NCI-H1092 (cell line): ENCODE measurements at regions not wholly inside any gene's neighbourhood (a gene's known extent, or its start where the extent isn't known, plus 50 kb on each side); places are given as distances from the start of the nearest gene placed in this dataset.

ENCODE experiments used
- DNase-seq: peaks from one replicate; lab custom pipeline; 2025; lab: John Stamatoyannopoulos, UW

- no peak for DNase-seq
These were observed 213.5 kb upstream of the LHX5 start for GRCh38 chr12:113684908-113685782.

- DNase-seq, result no peak
These were observed 212.6 kb upstream of the LHX5 start for GRCh38 chr12:113684053-113684907.

DNA sequence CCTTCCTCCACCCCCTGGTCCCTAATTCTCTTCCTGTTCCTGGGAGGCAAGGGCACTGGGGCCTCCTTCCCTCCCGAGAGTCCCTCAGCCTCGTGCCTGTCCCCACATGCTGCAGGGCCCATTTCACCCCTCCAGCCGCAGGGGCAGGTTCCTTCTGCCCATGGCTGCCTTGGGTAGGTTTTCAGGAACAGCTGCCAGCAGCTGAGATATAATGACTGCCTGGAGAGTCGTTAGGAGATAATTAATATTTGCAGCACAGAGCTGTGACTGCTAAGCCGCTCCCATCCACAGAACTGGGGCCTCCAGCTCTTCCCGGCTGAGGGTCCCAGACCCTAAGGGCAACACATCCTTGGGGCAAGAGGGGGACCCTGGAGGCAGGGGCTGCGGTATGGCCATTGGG, 211.9 kb upstream of the LHX5 start:
- peak; percentile 35 for DNase-seq

- no peak for DNase-seq
These were observed 209.2 kb upstream of the LHX5 start for GRCh38 chr12:113680868-113681267.

GRCh38 chr12:113678223-113679119, 206.8 kb upstream of the LHX5 start:
- DNase-seq, result no peak

- DNase-seq, result no peak
These were observed 204.9 kb upstream of the LHX5 start for GRCh38 chr12:113676547-113676946.

DNA sequence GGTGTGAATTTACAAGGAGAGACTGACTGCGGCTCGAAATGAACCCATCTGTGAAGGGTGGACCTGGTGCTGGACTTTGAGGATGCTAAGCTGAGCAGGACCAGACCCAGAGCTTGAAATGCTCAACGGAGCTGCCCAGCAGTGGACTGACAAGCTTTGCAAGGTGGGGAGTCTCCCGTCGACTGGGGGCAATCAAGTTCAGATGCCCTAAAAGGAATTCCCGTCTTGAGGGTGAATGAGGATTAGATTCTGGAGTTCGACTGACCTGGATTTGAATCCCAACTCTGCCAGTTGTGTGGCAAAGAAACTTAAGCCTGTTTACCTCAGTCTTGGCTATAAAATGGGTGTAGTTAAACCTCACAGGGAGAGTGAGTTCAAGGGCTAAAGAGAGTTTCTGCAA, 204.4 kb upstream of the LHX5 start:
- DNase-seq, result no peak

DNA sequence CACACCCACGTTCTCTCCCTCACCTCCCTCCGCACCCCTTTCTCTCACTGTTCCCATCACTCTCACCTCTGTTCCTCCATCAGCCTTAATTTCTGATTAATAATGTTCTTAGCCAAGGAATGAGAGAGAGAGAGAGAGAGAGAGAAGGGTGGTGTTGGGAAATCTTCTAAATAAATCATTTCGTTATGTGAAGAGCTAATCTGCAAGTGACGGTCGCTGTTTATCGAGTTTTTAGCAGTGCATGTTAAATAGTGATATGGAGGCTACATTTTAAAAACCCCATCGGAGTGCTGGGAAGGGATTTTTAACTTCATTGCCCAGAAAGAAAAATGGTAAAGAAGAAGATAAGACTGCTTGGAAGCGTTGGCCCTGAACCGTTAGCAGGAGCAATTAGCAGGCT, 203.3 kb upstream of the LHX5 start:
- DNase-seq, result no peak

DNA sequence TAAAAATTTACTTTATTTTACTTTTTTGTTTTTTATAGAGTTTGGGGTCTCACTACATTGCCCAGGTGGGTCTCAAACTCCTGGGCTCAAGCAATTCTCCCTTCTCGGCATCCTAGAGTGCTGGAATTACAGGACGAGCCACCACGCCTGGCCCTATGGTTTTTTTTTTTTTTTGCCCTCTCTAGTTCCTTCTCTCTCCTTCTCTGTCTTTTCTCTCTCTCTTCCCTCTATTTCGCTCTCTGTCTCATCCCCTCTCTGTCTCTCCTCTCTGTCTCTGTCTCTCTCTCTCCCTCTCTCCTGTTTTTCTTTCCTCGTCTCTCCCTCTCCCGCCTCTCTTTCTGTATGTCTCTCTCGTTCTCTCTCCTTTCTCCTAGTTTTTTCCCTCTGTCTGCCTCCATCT, 202.6 kb upstream of the LHX5 start:
- DNase-seq, result no peak

DNA sequence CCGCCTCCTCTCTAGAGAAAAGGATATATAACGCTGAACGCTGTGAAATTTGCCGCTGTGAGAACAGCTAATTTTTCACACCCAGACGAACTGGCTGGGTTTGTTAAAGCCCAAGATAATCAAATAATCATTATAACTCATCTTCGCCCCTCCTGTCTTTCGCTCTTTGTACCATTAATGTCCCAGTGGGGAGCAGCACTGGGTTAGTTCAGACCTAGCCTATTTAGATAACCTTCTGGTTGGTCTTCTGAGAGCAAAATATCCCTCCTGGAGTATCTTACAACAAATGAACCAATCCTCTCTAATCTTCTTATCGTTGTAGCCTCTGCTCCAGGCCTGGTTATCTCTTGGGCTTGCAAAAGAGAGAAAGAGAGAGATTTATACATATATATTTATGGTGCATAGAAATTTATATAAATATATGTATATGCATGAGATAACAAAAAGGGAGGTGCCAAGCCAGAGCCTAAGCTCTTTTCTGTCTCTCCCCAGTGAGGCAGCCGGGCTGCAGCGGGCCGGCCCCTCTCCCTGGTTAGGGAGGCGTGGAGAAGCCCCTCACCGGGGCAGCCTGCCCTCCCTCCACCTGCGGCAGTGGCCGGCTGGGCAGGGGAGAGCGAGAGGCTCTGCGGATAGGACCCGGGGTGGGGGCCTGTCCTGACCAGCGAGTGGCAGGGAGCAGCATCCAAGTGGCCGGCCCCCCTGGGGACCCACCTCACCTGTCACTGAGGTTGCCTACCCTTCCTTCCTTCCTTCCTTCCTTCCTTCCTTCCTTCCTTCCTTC, 202.0 kb upstream of the LHX5 start:
- DNase-seq, result no peak

- DNase-seq, result no peak
These were observed 199.1 kb upstream of the LHX5 start for GRCh38 chr12:113670742-113671141.

- no peak for DNase-seq
These were observed 196.1 kb upstream of the LHX5 start for GRCh38 chr12:113667676-113668356.

- no peak for DNase-seq
These were observed 195.4 kb upstream of the LHX5 start for GRCh38 chr12:113667095-113667494.

DNA sequence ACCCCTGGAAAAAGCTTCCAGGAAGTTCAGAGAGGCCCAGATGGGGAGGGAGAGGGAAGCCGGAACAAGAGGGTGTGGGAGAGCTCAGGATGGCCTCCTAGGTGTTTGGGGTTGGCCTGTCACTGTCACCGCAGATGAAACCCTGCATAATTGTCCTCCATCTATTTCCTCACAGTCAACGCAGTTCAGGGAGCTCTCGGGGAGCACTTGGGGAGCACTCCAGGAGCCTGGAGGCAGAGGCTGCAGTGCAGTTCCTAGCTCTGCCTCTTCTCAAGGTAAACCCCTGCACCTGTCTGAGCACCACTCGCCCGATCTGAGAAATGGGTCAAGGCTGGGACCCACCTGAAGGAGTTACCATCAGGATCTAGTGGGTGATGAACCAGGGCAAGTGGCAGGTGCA, 194.6 kb upstream of the LHX5 start:
- no peak for DNase-seq

- DNase-seq, result no peak
These were observed 193.8 kb upstream of the LHX5 start for GRCh38 chr12:113665457-113665856.

DNA sequence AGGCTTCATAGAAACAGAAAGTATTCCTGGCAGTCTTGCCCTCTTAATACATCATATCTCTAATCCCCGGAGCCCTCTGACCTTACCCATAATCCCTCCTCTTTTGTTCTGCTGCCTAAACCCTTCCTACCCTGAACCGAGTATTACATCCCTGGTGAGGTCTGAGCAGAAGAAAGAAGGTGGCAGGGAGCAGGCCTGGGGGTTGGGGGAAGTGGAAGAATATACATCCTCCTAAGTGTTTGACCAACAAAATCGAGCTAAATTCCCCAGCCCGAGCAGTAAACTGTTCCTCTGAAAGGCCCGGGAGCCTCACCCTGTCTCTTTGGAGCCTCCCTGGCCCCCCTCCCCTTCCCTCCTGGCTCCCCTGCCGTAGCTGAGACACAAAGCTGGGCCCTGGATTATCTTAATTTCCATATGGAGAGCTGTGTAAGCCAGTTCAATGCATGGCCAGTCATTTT, 192.6 kb upstream of the LHX5 start:
- no peak for DNase-seq

DNA sequence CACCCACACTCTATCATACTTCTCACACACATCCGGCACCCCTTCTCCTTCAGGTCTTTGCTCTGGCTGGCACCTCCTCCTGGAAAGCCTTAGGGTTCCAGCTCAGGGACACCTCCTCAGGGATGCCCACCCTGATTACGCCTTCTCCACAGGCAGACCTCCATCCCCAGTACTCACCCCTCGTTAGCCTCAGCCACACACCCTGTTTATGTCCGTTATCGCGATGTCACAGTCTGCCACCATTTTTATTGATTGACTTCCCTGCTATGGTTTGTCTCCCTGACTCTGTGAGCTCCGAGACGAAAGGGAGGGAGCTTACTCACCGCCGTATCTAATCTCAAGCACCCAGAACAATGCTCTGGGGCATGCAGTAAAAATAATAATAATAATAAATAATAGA, 191.7 kb upstream of the LHX5 start:
- no peak for DNase-seq

- no peak for DNase-seq
These were observed 189.3 kb upstream of the LHX5 start for GRCh38 chr12:113660936-113661335.

GRCh38 chr12:113659416-113659815, 187.7 kb upstream of the LHX5 start:
- no peak for DNase-seq

GRCh38 chr12:113659015-113659414, 187.3 kb upstream of the LHX5 start:
- no peak for DNase-seq
